IPS-20b (cell line): ENCODE measurements at regions not wholly inside any gene's neighbourhood (a gene's known extent, or its start where the extent isn't known, plus 50 kb on each side); places are given as distances from the start of the nearest gene placed in this dataset.
"Not testable (repeated sequence)": the region's sequence is repeated elsewhere in the genome, so short reads cannot be mapped to it uniquely, and the experiment has no call there.

Experiments
- H3K27ac ChIP-seq: one replicate; pipeline ENCODE4 v1.5.1; 2013; ENCODE audit warnings: low read length
- H3K27me3 ChIP-seq: 2 replicates; pipeline ENCODE4 v1.6.1; 2013; ENCODE audit warnings: mild to moderate bottlenecking, low read length, inconsistent platforms; ENCODE audit not compliant: insufficient read depth
- H3K36me3 ChIP-seq: 2 replicates; pipeline ENCODE4 v1.6.1; 2013; ENCODE audit warnings: low read depth, mild to moderate bottlenecking, inconsistent platforms, low read length, moderate library complexity; ENCODE audit not compliant: insufficient read depth
- H3K4me1 ChIP-seq: 2 replicates; pipeline ENCODE4 v1.6.1; 2013; ENCODE audit warnings: mild to moderate bottlenecking, control low read depth, inconsistent platforms, low read length, moderate library complexity; ENCODE audit not compliant: insufficient read depth
- H3K4me3 ChIP-seq: 2 replicates; pipeline ENCODE4 v1.5.1; 2013; ENCODE audit warnings: mild to moderate bottlenecking, low read length, inconsistent platforms
- H3K9ac ChIP-seq: 2 replicates; pipeline ENCODE4 v1.6.1; 2013; ENCODE audit warnings: low read depth, mild to moderate bottlenecking, inconsistent platforms, low read length, moderate library complexity
- H3K9me3 ChIP-seq: 2 replicates; pipeline ENCODE4 v1.6.1; 2013; ENCODE audit warnings: mild to moderate bottlenecking, low read depth, low read length, inconsistent platforms; ENCODE audit not compliant: insufficient read depth

GRCh38 chr2:111492995-111493719, 372.4 kb downstream of the BCL2L11 start:
- H3K9ac ChIP-seq, H3K4me1 ChIP-seq, H3K27ac ChIP-seq, H3K9me3 ChIP-seq, H3K4me3 ChIP-seq, H3K36me3 ChIP-seq, H3K27me3 ChIP-seq: not testable (repeated sequence)

GRCh38 chr2:111493720-111494078, 373.0 kb downstream of the BCL2L11 start:
- H3K27ac ChIP-seq, H3K9me3 ChIP-seq, H3K27me3 ChIP-seq, H3K9ac ChIP-seq, H3K4me1 ChIP-seq, H3K4me3 ChIP-seq, H3K36me3 ChIP-seq: not testable (repeated sequence)

- not testable (repeated sequence) for H3K4me3 ChIP-seq, H3K9ac ChIP-seq, H3K27me3 ChIP-seq, H3K4me1 ChIP-seq, H3K36me3 ChIP-seq, H3K9me3 ChIP-seq, H3K27ac ChIP-seq
Observed at GRCh38 chr2:111494288-111494980, 373.7 kb downstream of the BCL2L11 start.

- H3K4me3 ChIP-seq, H3K36me3 ChIP-seq, H3K27ac ChIP-seq, H3K27me3 ChIP-seq, H3K9ac ChIP-seq, H3K4me1 ChIP-seq, H3K9me3 ChIP-seq: not testable (repeated sequence)
Observed at GRCh38 chr2:111494981-111495315, 374.2 kb downstream of the BCL2L11 start.

- not testable (repeated sequence) for H3K4me1 ChIP-seq, H3K9ac ChIP-seq, H3K27ac ChIP-seq, H3K36me3 ChIP-seq, H3K9me3 ChIP-seq, H3K4me3 ChIP-seq, H3K27me3 ChIP-seq
Observed at GRCh38 chr2:111495636-111496035, 374.9 kb downstream of the BCL2L11 start.

- H3K4me3 ChIP-seq, H3K9me3 ChIP-seq, H3K4me1 ChIP-seq, H3K27ac ChIP-seq, H3K27me3 ChIP-seq, H3K9ac ChIP-seq, H3K36me3 ChIP-seq: not testable (repeated sequence)
Observed at GRCh38 chr2:111496176-111496575, 375.5 kb downstream of the BCL2L11 start.

- H3K27me3 ChIP-seq, H3K9me3 ChIP-seq, H3K27ac ChIP-seq, H3K36me3 ChIP-seq, H3K4me3 ChIP-seq, H3K4me1 ChIP-seq, H3K9ac ChIP-seq: not testable (repeated sequence)
Observed at GRCh38 chr2:111496860-111497259, 376.1 kb downstream of the BCL2L11 start.

GRCh38 chr2:111497270-111497669, 376.6 kb downstream of the BCL2L11 start:
- not testable (repeated sequence) for H3K36me3 ChIP-seq, H3K9me3 ChIP-seq, H3K4me1 ChIP-seq, H3K27ac ChIP-seq, H3K9ac ChIP-seq, H3K27me3 ChIP-seq, H3K4me3 ChIP-seq

GRCh38 chr2:111500536-111501062, 379.9 kb downstream of the BCL2L11 start:
- not testable (repeated sequence) for H3K4me3 ChIP-seq, H3K36me3 ChIP-seq, H3K27me3 ChIP-seq, H3K9me3 ChIP-seq, H3K9ac ChIP-seq, H3K4me1 ChIP-seq, H3K27ac ChIP-seq

GRCh38 chr2:111503844-111504570, 380.0 kb downstream of the ANAPC1 start:
- H3K4me3 ChIP-seq, H3K36me3 ChIP-seq: not testable (repeated sequence)

GRCh38 chr2:111504571-111504942, 379.4 kb downstream of the ANAPC1 start:
- not testable (repeated sequence) for H3K27me3 ChIP-seq, H3K4me3 ChIP-seq, H3K9me3 ChIP-seq, H3K36me3 ChIP-seq, H3K4me1 ChIP-seq, H3K9ac ChIP-seq, H3K27ac ChIP-seq

More at GRCh38 chr2:111503844-111504570, 380.0 kb downstream of the ANAPC1 start:
- H3K27me3 ChIP-seq, H3K9ac ChIP-seq, H3K27ac ChIP-seq, H3K9me3 ChIP-seq, H3K4me1 ChIP-seq: not testable (repeated sequence)

GRCh38 chr2:111505267-111505666, 378.7 kb downstream of the ANAPC1 start:
- H3K27me3 ChIP-seq, H3K36me3 ChIP-seq, H3K9me3 ChIP-seq, H3K4me1 ChIP-seq, H3K27ac ChIP-seq, H3K9ac ChIP-seq, H3K4me3 ChIP-seq: not testable (repeated sequence)
